H9 (cell line): ENCODE measurements at regions not wholly inside any gene's neighbourhood (a gene's known extent, or its start where the extent isn't known, plus 50 kb on each side); places are given as distances from the start of the nearest gene placed in this dataset.

Source experiments
- DNase-seq: peaks from one replicate; pipeline ENCODE4 v3.0.0-alpha.2; 2017
- H2AFZ ChIP-seq: one replicate; pipeline ENCODE4 v1.6.1; 2013; ENCODE audit warnings: mild to moderate bottlenecking, low read length, control low read depth, moderate library complexity
- H2AK5ac ChIP-seq: 2 replicates; pipeline ENCODE4 v1.6.1; 2013; ENCODE audit warnings: low read length, control low read depth, mixed read lengths; ENCODE audit not compliant: insufficient read length
- H2BK120ac ChIP-seq: one replicate; pipeline ENCODE4 v1.6.1; 2013; ENCODE audit warnings: low read depth, mild to moderate bottlenecking, low read length, control low read depth, inconsistent platforms; ENCODE audit not compliant: poor library complexity, severe bottlenecking
- H2BK12ac ChIP-seq: 2 replicates; pipeline ENCODE4 v1.6.1; 2013; ENCODE audit warnings: low read length, control low read depth, mixed read lengths, low read depth; ENCODE audit not compliant: insufficient read length
- H2BK15ac ChIP-seq: 2 replicates; pipeline ENCODE4 v1.6.1; 2013; ENCODE audit warnings: low read depth, low read length, control low read depth
- H2BK20ac ChIP-seq: one replicate; pipeline ENCODE4 v1.6.1; 2013; ENCODE audit warnings: low read depth, mild to moderate bottlenecking, low read length, control low read depth, inconsistent platforms; ENCODE audit not compliant: poor library complexity, severe bottlenecking
- H2BK5ac ChIP-seq: 2 replicates; pipeline ENCODE4 v1.6.1; 2013; ENCODE audit warnings: low read length, control low read depth, mixed read lengths; ENCODE audit not compliant: insufficient read length
- H3K14ac ChIP-seq: 2 replicates; pipeline ENCODE4 v1.6.1; 2013; ENCODE audit warnings: low read length, control low read depth; ENCODE audit not compliant: insufficient read depth
- H3K18ac ChIP-seq: 2 replicates; pipeline ENCODE4 v1.6.1; 2013; ENCODE audit warnings: low read depth, mild to moderate bottlenecking, mixed read lengths, low read length, control low read depth; ENCODE audit not compliant: insufficient read length
- H3K23ac ChIP-seq: 2 replicates; pipeline ENCODE4 v1.6.1; 2013; ENCODE audit warnings: low read length, control low read depth, mixed read lengths, low read depth; ENCODE audit not compliant: insufficient read length
- H3K23me2 ChIP-seq: 2 replicates; pipeline ENCODE4 v1.6.1; 2013; ENCODE audit warnings: low read depth, mild to moderate bottlenecking, mixed read lengths, low read length, control low read depth; ENCODE audit not compliant: insufficient read length, poor library complexity, severe bottlenecking
- H3K27ac ChIP-seq: 2 replicates; pipeline ENCODE4 v1.5.1; 2013; ENCODE audit warnings: low read length, control low read depth, mixed read lengths, low read depth; ENCODE audit not compliant: insufficient read length
- H3K27me3 ChIP-seq: 2 replicates; pipeline ENCODE4 v1.6.1; 2013; ENCODE audit warnings: low read length, control low read depth, inconsistent platforms; ENCODE audit not compliant: insufficient read depth
- H3K4ac ChIP-seq: 2 replicates; pipeline ENCODE4 v1.6.1; 2013; ENCODE audit warnings: low read depth, mild to moderate bottlenecking, control low read depth, inconsistent platforms, low read length, moderate library complexity
- H3K4me1 ChIP-seq: 2 replicates; pipeline ENCODE4 v1.6.1; 2013; ENCODE audit warnings: low read length, control low read depth, inconsistent platforms; ENCODE audit not compliant: insufficient read depth
- H3K4me2 ChIP-seq: 2 replicates; pipeline ENCODE4 v1.6.1; 2013; ENCODE audit warnings: low read length, control low read depth, mixed read lengths; ENCODE audit not compliant: insufficient read length, insufficient read depth
- H3K56ac ChIP-seq: 2 replicates; pipeline ENCODE4 v1.6.1; 2013; ENCODE audit warnings: low read depth, mild to moderate bottlenecking, mixed read lengths, low read length, control low read depth; ENCODE audit not compliant: insufficient read length
- H3K79me1 ChIP-seq: 2 replicates; pipeline ENCODE4 v1.6.1; 2013; ENCODE audit warnings: low read depth, mild to moderate bottlenecking, moderate library complexity, low read length, control low read depth, inconsistent platforms; ENCODE audit not compliant: insufficient read depth, poor library complexity, severe bottlenecking
- H3K79me2 ChIP-seq: 2 replicates; pipeline ENCODE4 v1.6.1; 2013; ENCODE audit warnings: low read length, control low read depth, inconsistent platforms; ENCODE audit not compliant: insufficient read depth
- H3K9ac ChIP-seq: 2 replicates; pipeline ENCODE4 v1.6.1; 2013; ENCODE audit warnings: low read length, control low read depth, mixed read lengths; ENCODE audit not compliant: insufficient read length; ENCODE audit errors: extremely low read depth
- H3K9me3 ChIP-seq: one replicate; pipeline ENCODE4 v1.6.1; 2013; ENCODE audit warnings: low read depth, low read length, inconsistent platforms; ENCODE audit not compliant: control insufficient read depth
- H3T11ph ChIP-seq: one replicate; pipeline ENCODE4 v1.6.1; 2013; ENCODE audit warnings: mild to moderate bottlenecking, low read length, control low read depth, inconsistent platforms
- H4K20me1 ChIP-seq: one replicate; pipeline ENCODE4 v1.6.1; 2013; ENCODE audit not compliant: control insufficient read depth, insufficient read length, insufficient read depth
- H4K5ac ChIP-seq: 2 replicates; pipeline ENCODE4 v1.6.1; 2013; ENCODE audit warnings: low read depth, mild to moderate bottlenecking, mixed read lengths, low read length, control low read depth; ENCODE audit not compliant: insufficient read length
- H4K8ac ChIP-seq: replicated peaks from 2 replicates; pipeline ENCODE4 v1.6.1; 2013; ENCODE audit warnings: low read length, control low read depth, mixed read lengths, low read depth; ENCODE audit not compliant: insufficient read length
- H4K91ac ChIP-seq: 2 replicates; pipeline ENCODE4 v1.6.1; 2013; ENCODE audit warnings: low read depth, mild to moderate bottlenecking, moderate library complexity, mixed read lengths, low read length, control low read depth; ENCODE audit not compliant: insufficient read length
- H3K27ac Mint-ChIP-seq, 3 experiments: 2 replicates in 2 of 3; 3 replicates in 1 of 3; pipeline ENCODE4 v1.8.0; 2020 to 2021; ENCODE audit warnings: mixed read lengths in 3 of 3, mild to moderate bottlenecking in 1 of 3, moderate library complexity in 1 of 3
- H3K27me3 Mint-ChIP-seq: 2 replicates; pipeline ENCODE4 v1.8.0; 2021; ENCODE audit warnings: low read depth, mild to moderate bottlenecking, moderate library complexity, mixed read lengths
- H3K36me3 Mint-ChIP-seq, 3 experiments: 2 replicates in 2 of 3; 3 replicates in 1 of 3; pipeline ENCODE4 v1.8.0; 2020 to 2021; ENCODE audit warnings: low read depth in 3 of 3, mixed read lengths in 3 of 3; ENCODE audit not compliant: insufficient read depth in 1 of 3
- H3K4me1 Mint-ChIP-seq, 2 experiments: 2 replicates each; pipeline ENCODE4 v1.8.0; 2020; ENCODE audit warnings: mixed read lengths in 2 of 2
- H3K4me3 Mint-ChIP-seq, 2 experiments: 2 replicates in 1 of 2; 3 replicates in 1 of 2; pipeline ENCODE4 v1.8.0; 2020 to 2021; ENCODE audit warnings: mild to moderate bottlenecking in 2 of 2, mixed read lengths in 2 of 2, moderate library complexity in 1 of 2
- H3K9me3 Mint-ChIP-seq, 2 experiments: 2 replicates in 1 of 2; 3 replicates in 1 of 2; pipeline ENCODE4 v1.8.0; 2020; ENCODE audit warnings: mild to moderate bottlenecking in 2 of 2, mixed read lengths in 2 of 2, moderate library complexity in 1 of 2
- CTCF ChIP-seq: fragments of 200-600 bp; sonication (generic); conservative IDR thresholded peaks from 3 replicates; pipeline ENCODE4 v1.8.0; 2021; ENCODE audit warnings: antibody characterized with exemption, mild to moderate bottlenecking
- WGBS: extraction: QIAGEN DNeasy Blood & Tissue Kit; methylation state at CpG from one replicate; pipeline ENCODE4 v1.1.7; 2013; ENCODE audit warnings: missing lambda C conversion rate, low lambda C conversion rate, mixed read lengths; ENCODE audit not compliant: insufficient read length; ENCODE audit errors: extremely low coverage; 5-methylcytosine and 5-hydroxymethylcytosine counted together

- no peaks in the 10 kb centered on the region for H3K27me3 Mint-ChIP-seq
- no peak overlapping the region for H2AFZ ChIP-seq
- no peaks in the 10 kb centered on the region for H3K9me3 Mint-ChIP-seq
- DNase-seq: no peak
- H3K79me2 ChIP-seq: peaks cover 16% of the 10 kb centered on the region; the same call in 1 of the 2 replicates
- H4K91ac ChIP-seq: no peak overlapping the region
- H2BK20ac ChIP-seq: no peak overlapping the region
- no peak overlapping the region for H4K5ac ChIP-seq
- H3K4ac ChIP-seq: no peak overlapping the region
- peaks cover 9% of the 10 kb centered on the region; the same call in 1 of the 2 replicates for H3K4me1 ChIP-seq
- H2AK5ac ChIP-seq: no peak overlapping the region
- no peak overlapping the region for H3K56ac ChIP-seq
- H3K23me2 ChIP-seq: peaks cover 4% of the 10 kb centered on the region
- H3K4me3 Mint-ChIP-seq: no peak overlapping the region
- H3K36me3 Mint-ChIP-seq: peaks cover 5 to 8% (median 5%) of the 10 kb centered on the region in 3 experiments; a peak in 6 of 7 replicates
- no peak overlapping the region for H2BK15ac ChIP-seq
- no peaks in the 10 kb centered on the region for H4K20me1 ChIP-seq
- H3K18ac ChIP-seq: no peak overlapping the region
- no peak for TF ChIP-seq CTCF
- no peak overlapping the region for H2BK5ac ChIP-seq
- H3K27ac Mint-ChIP-seq: peak overlapping the region in 2 of 3 experiments; percentile 44 to 75; a peak in 1 of 7 replicates
- no peaks in the 10 kb centered on the region for H3K27me3 ChIP-seq
- no peak overlapping the region for H2BK12ac ChIP-seq
- H2BK120ac ChIP-seq: no peak overlapping the region
- peaks cover 40 to 53% of the 10 kb centered on the region in 2 experiments for H3K4me1 Mint-ChIP-seq
- peaks cover 5% of the 10 kb centered on the region for H3K79me1 ChIP-seq
- H3K27ac ChIP-seq: no peak overlapping the region
- H3K14ac ChIP-seq: no peak overlapping the region
- H3T11ph ChIP-seq: no peak overlapping the region
- H4K8ac ChIP-seq: no peak overlapping the region
- no peak overlapping the region for H3K23ac ChIP-seq
- H3K9me3 ChIP-seq: no peaks in the 10 kb centered on the region
- no peak overlapping the region for H3K4me2 ChIP-seq
- no CpG with 5 or more reads among the region's 9 CpGs for WGBS
- no peak overlapping the region for H3K9ac ChIP-seq
Observed at GRCh38 chr17:77396610-77397009, 255.8 kb downstream of the SEC14L1 start.
